H9 (cell line): ENCODE measurements at regions not wholly inside any gene's neighbourhood (a gene's known extent, or its start where the extent isn't known, plus 50 kb on each side); places are given as distances from the start of the nearest gene placed in this dataset.

Source experiments
- DNase-seq: peaks from one replicate; pipeline ENCODE4 v3.0.0-alpha.2; 2017
- H2AFZ ChIP-seq: one replicate; pipeline ENCODE4 v1.6.1; 2013; ENCODE audit warnings: mild to moderate bottlenecking, low read length, control low read depth, moderate library complexity
- H2AK5ac ChIP-seq: 2 replicates; pipeline ENCODE4 v1.6.1; 2013; ENCODE audit warnings: low read length, control low read depth, mixed read lengths; ENCODE audit not compliant: insufficient read length
- H2BK120ac ChIP-seq: one replicate; pipeline ENCODE4 v1.6.1; 2013; ENCODE audit warnings: low read depth, mild to moderate bottlenecking, low read length, control low read depth, inconsistent platforms; ENCODE audit not compliant: poor library complexity, severe bottlenecking
- H2BK12ac ChIP-seq: 2 replicates; pipeline ENCODE4 v1.6.1; 2013; ENCODE audit warnings: low read length, control low read depth, mixed read lengths, low read depth; ENCODE audit not compliant: insufficient read length
- H2BK15ac ChIP-seq: 2 replicates; pipeline ENCODE4 v1.6.1; 2013; ENCODE audit warnings: low read depth, low read length, control low read depth
- H2BK20ac ChIP-seq: one replicate; pipeline ENCODE4 v1.6.1; 2013; ENCODE audit warnings: low read depth, mild to moderate bottlenecking, low read length, control low read depth, inconsistent platforms; ENCODE audit not compliant: poor library complexity, severe bottlenecking
- H2BK5ac ChIP-seq: 2 replicates; pipeline ENCODE4 v1.6.1; 2013; ENCODE audit warnings: low read length, control low read depth, mixed read lengths; ENCODE audit not compliant: insufficient read length
- H3K14ac ChIP-seq: 2 replicates; pipeline ENCODE4 v1.6.1; 2013; ENCODE audit warnings: low read length, control low read depth; ENCODE audit not compliant: insufficient read depth
- H3K18ac ChIP-seq: 2 replicates; pipeline ENCODE4 v1.6.1; 2013; ENCODE audit warnings: low read depth, mild to moderate bottlenecking, mixed read lengths, low read length, control low read depth; ENCODE audit not compliant: insufficient read length
- H3K23ac ChIP-seq: 2 replicates; pipeline ENCODE4 v1.6.1; 2013; ENCODE audit warnings: low read length, control low read depth, mixed read lengths, low read depth; ENCODE audit not compliant: insufficient read length
- H3K23me2 ChIP-seq: 2 replicates; pipeline ENCODE4 v1.6.1; 2013; ENCODE audit warnings: low read depth, mild to moderate bottlenecking, mixed read lengths, low read length, control low read depth; ENCODE audit not compliant: insufficient read length, poor library complexity, severe bottlenecking
- H3K27ac ChIP-seq: 2 replicates; pipeline ENCODE4 v1.5.1; 2013; ENCODE audit warnings: low read length, control low read depth, mixed read lengths, low read depth; ENCODE audit not compliant: insufficient read length
- H3K27me3 ChIP-seq: 2 replicates; pipeline ENCODE4 v1.6.1; 2013; ENCODE audit warnings: low read length, control low read depth, inconsistent platforms; ENCODE audit not compliant: insufficient read depth
- H3K4ac ChIP-seq: 2 replicates; pipeline ENCODE4 v1.6.1; 2013; ENCODE audit warnings: low read depth, mild to moderate bottlenecking, control low read depth, inconsistent platforms, low read length, moderate library complexity
- H3K4me1 ChIP-seq: 2 replicates; pipeline ENCODE4 v1.6.1; 2013; ENCODE audit warnings: low read length, control low read depth, inconsistent platforms; ENCODE audit not compliant: insufficient read depth
- H3K4me2 ChIP-seq: 2 replicates; pipeline ENCODE4 v1.6.1; 2013; ENCODE audit warnings: low read length, control low read depth, mixed read lengths; ENCODE audit not compliant: insufficient read length, insufficient read depth
- H3K56ac ChIP-seq: 2 replicates; pipeline ENCODE4 v1.6.1; 2013; ENCODE audit warnings: low read depth, mild to moderate bottlenecking, mixed read lengths, low read length, control low read depth; ENCODE audit not compliant: insufficient read length
- H3K79me1 ChIP-seq: 2 replicates; pipeline ENCODE4 v1.6.1; 2013; ENCODE audit warnings: low read depth, mild to moderate bottlenecking, moderate library complexity, low read length, control low read depth, inconsistent platforms; ENCODE audit not compliant: insufficient read depth, poor library complexity, severe bottlenecking
- H3K79me2 ChIP-seq: 2 replicates; pipeline ENCODE4 v1.6.1; 2013; ENCODE audit warnings: low read length, control low read depth, inconsistent platforms; ENCODE audit not compliant: insufficient read depth
- H3K9ac ChIP-seq: 2 replicates; pipeline ENCODE4 v1.6.1; 2013; ENCODE audit warnings: low read length, control low read depth, mixed read lengths; ENCODE audit not compliant: insufficient read length; ENCODE audit errors: extremely low read depth
- H3K9me3 ChIP-seq: one replicate; pipeline ENCODE4 v1.6.1; 2013; ENCODE audit warnings: low read depth, low read length, inconsistent platforms; ENCODE audit not compliant: control insufficient read depth
- H3T11ph ChIP-seq: one replicate; pipeline ENCODE4 v1.6.1; 2013; ENCODE audit warnings: mild to moderate bottlenecking, low read length, control low read depth, inconsistent platforms
- H4K20me1 ChIP-seq: one replicate; pipeline ENCODE4 v1.6.1; 2013; ENCODE audit not compliant: control insufficient read depth, insufficient read length, insufficient read depth
- H4K5ac ChIP-seq: 2 replicates; pipeline ENCODE4 v1.6.1; 2013; ENCODE audit warnings: low read depth, mild to moderate bottlenecking, mixed read lengths, low read length, control low read depth; ENCODE audit not compliant: insufficient read length
- H4K8ac ChIP-seq: replicated peaks from 2 replicates; pipeline ENCODE4 v1.6.1; 2013; ENCODE audit warnings: low read length, control low read depth, mixed read lengths, low read depth; ENCODE audit not compliant: insufficient read length
- H4K91ac ChIP-seq: 2 replicates; pipeline ENCODE4 v1.6.1; 2013; ENCODE audit warnings: low read depth, mild to moderate bottlenecking, moderate library complexity, mixed read lengths, low read length, control low read depth; ENCODE audit not compliant: insufficient read length
- H3K27ac Mint-ChIP-seq, 3 experiments: 2 replicates in 2 of 3; 3 replicates in 1 of 3; pipeline ENCODE4 v1.8.0; 2020 to 2021; ENCODE audit warnings: mixed read lengths in 3 of 3, mild to moderate bottlenecking in 1 of 3, moderate library complexity in 1 of 3
- H3K27me3 Mint-ChIP-seq: 2 replicates; pipeline ENCODE4 v1.8.0; 2021; ENCODE audit warnings: low read depth, mild to moderate bottlenecking, moderate library complexity, mixed read lengths
- H3K36me3 Mint-ChIP-seq, 3 experiments: 2 replicates in 2 of 3; 3 replicates in 1 of 3; pipeline ENCODE4 v1.8.0; 2020 to 2021; ENCODE audit warnings: low read depth in 3 of 3, mixed read lengths in 3 of 3; ENCODE audit not compliant: insufficient read depth in 1 of 3
- H3K4me1 Mint-ChIP-seq, 2 experiments: 2 replicates each; pipeline ENCODE4 v1.8.0; 2020; ENCODE audit warnings: mixed read lengths in 2 of 2
- H3K4me3 Mint-ChIP-seq, 2 experiments: 2 replicates in 1 of 2; 3 replicates in 1 of 2; pipeline ENCODE4 v1.8.0; 2020 to 2021; ENCODE audit warnings: mild to moderate bottlenecking in 2 of 2, mixed read lengths in 2 of 2, moderate library complexity in 1 of 2
- H3K9me3 Mint-ChIP-seq, 2 experiments: 2 replicates in 1 of 2; 3 replicates in 1 of 2; pipeline ENCODE4 v1.8.0; 2020; ENCODE audit warnings: mild to moderate bottlenecking in 2 of 2, mixed read lengths in 2 of 2, moderate library complexity in 1 of 2
- CTCF ChIP-seq: fragments of 200-600 bp; sonication (generic); conservative IDR thresholded peaks from 3 replicates; pipeline ENCODE4 v1.8.0; 2021; ENCODE audit warnings: antibody characterized with exemption, mild to moderate bottlenecking
- WGBS: extraction: QIAGEN DNeasy Blood & Tissue Kit; methylation state at CpG from one replicate; pipeline ENCODE4 v1.1.7; 2013; ENCODE audit warnings: missing lambda C conversion rate, low lambda C conversion rate, mixed read lengths; ENCODE audit not compliant: insufficient read length; ENCODE audit errors: extremely low coverage; 5-methylcytosine and 5-hydroxymethylcytosine counted together

DNA sequence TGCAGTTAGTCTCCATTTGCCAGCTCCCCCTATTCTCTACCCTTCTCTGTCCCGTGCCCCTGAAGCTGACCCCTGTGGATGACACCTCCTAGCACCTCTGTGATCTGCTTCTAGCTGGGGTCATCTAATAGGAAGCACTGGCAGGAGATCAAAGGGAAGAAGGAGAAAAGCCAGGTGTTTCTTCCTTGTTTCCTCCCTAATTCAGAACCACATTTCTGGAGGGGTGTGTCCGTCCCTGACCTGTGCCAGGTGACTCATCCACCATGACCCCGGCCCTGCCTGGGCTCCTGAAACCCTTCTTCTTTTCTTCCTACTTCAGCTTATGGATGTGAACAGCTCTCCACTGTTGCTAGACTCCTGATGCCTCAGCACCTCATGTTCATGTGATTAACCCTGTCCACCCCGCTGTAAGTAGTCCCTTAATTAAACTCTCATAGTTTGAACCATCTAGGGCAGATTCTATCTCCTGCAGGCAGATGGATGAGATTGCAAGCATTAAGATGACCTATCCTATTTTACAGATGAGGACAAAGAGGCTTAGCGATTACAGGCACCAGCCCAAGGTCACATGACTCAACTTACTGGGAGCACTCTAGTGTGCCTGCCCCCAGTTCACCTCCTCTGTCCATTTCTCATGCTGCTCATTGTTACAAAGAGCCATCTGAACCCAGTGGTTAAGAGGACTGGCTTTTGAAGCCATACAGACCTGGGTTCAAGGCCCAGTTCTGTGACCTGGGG is 770.5 kb downstream of the MED13L start:
- Histone ChIP-seq H3T11ph (no peak overlapping the region), H2AFZ (no peak overlapping the region), H3K4me1 (peaks cover under 1% of the 10 kb centered on the region; the same call in 1 of the 2 replicates), H3K79me2 (no peaks in the 10 kb centered on the region), H3K4me2 (no peak overlapping the region), H3K27ac (no peak overlapping the region), H2BK20ac (no peak overlapping the region), H2BK15ac (no peak overlapping the region), H2BK5ac (no peak overlapping the region), H3K23ac (no peak overlapping the region), H3K27me3 (peaks cover 4% of the 10 kb centered on the region; the same call in 1 of the 2 replicates), H3K18ac (no peak overlapping the region), H4K20me1 (no peaks in the 10 kb centered on the region), H3K4ac (no peak overlapping the region), H3K9ac (no peak overlapping the region), H2BK120ac (no peak overlapping the region), H4K5ac (no peak overlapping the region), H3K56ac (no peak overlapping the region), H3K79me1 (no peaks in the 10 kb centered on the region), H3K9me3 (no peaks in the 10 kb centered on the region), H2BK12ac (no peak overlapping the region), H4K91ac (no peak overlapping the region), H4K8ac (no peak overlapping the region), H3K23me2 (no peaks in the 10 kb centered on the region), H2AK5ac (no peak overlapping the region), H3K14ac (no peak overlapping the region)
- H3K36me3 Mint-ChIP-seq: no peaks in the 10 kb centered on the region; a peak in 3 of 7 replicates
- peaks cover 74% of the 10 kb centered on the region for H3K27me3 Mint-ChIP-seq
- H3K27ac Mint-ChIP-seq: no peak overlapping the region; a peak in 3 of 7 replicates
- peaks cover 0 to 1% of the 10 kb centered on the region in 2 experiments; a peak in 3 of 5 replicates for H3K9me3 Mint-ChIP-seq
- no CpG with 5 or more reads among the region's 5 CpGs for WGBS
- DNase-seq: peak; percentile 68
- H3K4me3 Mint-ChIP-seq: peak overlapping the region in 1 of 2 experiments; percentile 50; a peak in 1 of 5 replicates
- peaks cover 61 to 74% of the 10 kb centered on the region in 2 experiments for H3K4me1 Mint-ChIP-seq
- no peak for TF ChIP-seq CTCF
